CD14-positive monocyte (primary cell): ENCODE measurements at regions not wholly inside any gene's neighbourhood (a gene's known extent, or its start where the extent isn't known, plus 50 kb on each side); places are given as distances from the start of the nearest gene placed in this dataset.

Source experiments
- DNase-seq, 3 donors: peaks; one replicate each; pipeline ENCODE4 v3.0.0-alpha.2; 2011 to 2022
- H2AFZ ChIP-seq: 2 replicates; pipeline ENCODE4 v1.6.0; 2012; ENCODE audit warnings: mild to moderate bottlenecking, low read depth, low read length, inconsistent platforms; ENCODE audit not compliant: insufficient read depth, poor library complexity, severe bottlenecking
- H3K27ac ChIP-seq, 2 donors: 1 replicate in 1 of 2; 2 replicates in 1 of 2; pipeline ENCODE4 v1.5.1; 2012 to 2013; ENCODE audit warnings: low read length in 2 of 2, control low read depth in 1 of 2, inconsistent platforms in 1 of 2, low read depth in 1 of 2, mild to moderate bottlenecking in 1 of 2
- H3K27me3 ChIP-seq, 2 donors: one replicate each; pipeline versions ENCODE4 v1.6.0 to v1.6.1; 2011 to 2013; ENCODE audit warnings: low read length in 2 of 2; ENCODE audit not compliant: control insufficient read depth in 2 of 2, insufficient read depth in 2 of 2
- H3K36me3 ChIP-seq, 2 donors: replicated peaks in 1 of 2; 1 replicate in 1 of 2; 2 replicates in 1 of 2; pipeline versions ENCODE4 v1.5.1 to v1.6.1; 2012 to 2013; ENCODE audit warnings: low read length in 2 of 2, control low read depth in 1 of 2, inconsistent platforms in 1 of 2, mild to moderate bottlenecking in 1 of 2; ENCODE audit not compliant: insufficient read depth in 2 of 2, control insufficient read depth in 1 of 2
- H3K4me1 ChIP-seq, 2 donors: 1 replicate in 1 of 2; 2 replicates in 1 of 2; pipeline versions ENCODE4 v1.5.1 to v1.6.1; 2012 to 2013; ENCODE audit warnings: low read length in 2 of 2, control low read depth in 1 of 2, inconsistent platforms in 1 of 2, mild to moderate bottlenecking in 1 of 2, moderate library complexity in 1 of 2; ENCODE audit not compliant: insufficient read depth in 2 of 2, control insufficient read depth in 1 of 2
- H3K4me2 ChIP-seq: replicated peaks from 2 replicates; pipeline ENCODE3; 2012; ENCODE audit warnings: low read length, moderate library complexity, mild to moderate bottlenecking; ENCODE audit not compliant: poor library complexity, severe bottlenecking; ENCODE audit errors: extremely low read depth
- H3K4me3 ChIP-seq, 3 experiments: fragments of 200-600 bp in 1 of 3; sonication (generic) in 1 of 3; replicated peaks in 1 of 3; 1 replicate in 2 of 3; 2 replicates in 1 of 3; pipeline ENCODE4 v1.5.1; 2011 to 2013; ENCODE audit warnings: low read length in 3 of 3, mild to moderate bottlenecking in 3 of 3, control low read depth in 2 of 3, low read depth in 2 of 3, inconsistent platforms in 1 of 3, moderate library complexity in 1 of 3
- H3K79me2 ChIP-seq: 2 replicates; pipeline ENCODE4 v1.6.0; 2012; ENCODE audit warnings: mild to moderate bottlenecking, control low read depth, inconsistent platforms, low read length, moderate library complexity; ENCODE audit not compliant: insufficient read depth
- H3K9ac ChIP-seq: 2 replicates; pipeline ENCODE4 v1.6.0; 2017; ENCODE audit warnings: low read length, mild to moderate bottlenecking; ENCODE audit not compliant: insufficient read depth, poor library complexity, severe bottlenecking
- H3K9me3 ChIP-seq, 2 donors: replicated peaks in 1 of 2; 1 replicate in 1 of 2; 2 replicates in 1 of 2; pipeline versions ENCODE4 v1.5.1 to v1.6.1; 2012 to 2013; ENCODE audit warnings: low read length in 2 of 2, control low read depth in 1 of 2; ENCODE audit not compliant: control insufficient read depth in 1 of 2, insufficient read depth in 1 of 2
- H4K20me1 ChIP-seq: 2 replicates; pipeline ENCODE4 v1.6.0; 2012; ENCODE audit warnings: mild to moderate bottlenecking, low read length, control low read depth, moderate library complexity; ENCODE audit not compliant: insufficient read depth
- H3K27ac Mint-ChIP-seq, 7 donors: one replicate each; pipeline ENCODE4 v1.8.0; 2020; ENCODE audit warnings: mild to moderate bottlenecking in 7 of 7, mixed read lengths in 7 of 7, moderate library complexity in 6 of 7, inconsistent platforms in 2 of 7
- H3K27me3 Mint-ChIP-seq, 3 donors: one replicate each; pipeline ENCODE4 v1.8.0; 2021 to 2022; ENCODE audit warnings: low read depth in 3 of 3, mild to moderate bottlenecking in 3 of 3, mixed read lengths in 3 of 3, moderate library complexity in 3 of 3, inconsistent platforms in 1 of 3
- H3K36me3 Mint-ChIP-seq, 2 donors: one replicate each; pipeline ENCODE4 v1.8.0; 2020; ENCODE audit warnings: mixed read lengths in 2 of 2, inconsistent platforms in 1 of 2, mild to moderate bottlenecking in 1 of 2
- H3K4me1 Mint-ChIP-seq: one replicate; pipeline ENCODE4 v1.8.0; 2020; ENCODE audit warnings: mild to moderate bottlenecking, mixed read lengths
- H3K4me3 Mint-ChIP-seq, 2 donors: one replicate each; pipeline ENCODE4 v1.8.0; 2020; ENCODE audit warnings: mild to moderate bottlenecking in 2 of 2, mixed read lengths in 2 of 2, moderate library complexity in 1 of 2
- H3K9me3 Mint-ChIP-seq, 7 donors: one replicate each; pipeline ENCODE4 v1.8.0; 2020 to 2022; ENCODE audit warnings: mixed read lengths in 7 of 7, mild to moderate bottlenecking in 6 of 7, moderate library complexity in 6 of 7, inconsistent platforms in 2 of 7
- CTCF ChIP-seq: fragments of 200-600 bp; IDR thresholded peaks from one replicate; pipeline ENCODE4 v1.8.0; 2022; ENCODE audit warnings: antibody characterized with exemption, mild to moderate bottlenecking
- WGBS: methylation state at CpG from one replicate; pipeline ENCODE4 v1.1.5; 2013; ENCODE audit warnings: missing lambda C conversion rate; ENCODE audit not compliant: insufficient coverage; 5-methylcytosine and 5-hydroxymethylcytosine counted together
- intact Hi-C, 2 donors: fragments of 100-400 bp; cut with micrococcal nuclease; formaldehyde crosslinking; loops; one replicate each; pipeline versions ENCODE4 v1.15.0 to v1.15.1; 2023

GRCh38 chr6:144912474-144912873, 627.3 kb downstream of the UTRN start:
- Histone ChIP-seq H3K9ac (no peak overlapping the region), H2AFZ (no peak overlapping the region), H4K20me1 (no peaks in the 10 kb centered on the region), H3K36me3 (no peaks in the 10 kb centered on the region), H3K27ac (no peak overlapping the region), H3K9me3 (no peaks in the 10 kb centered on the region), H3K4me3 (no peak overlapping the region), H3K4me2 (no peak overlapping the region), H3K4me1 (no peaks in the 10 kb centered on the region), H3K79me2 (no peaks in the 10 kb centered on the region), H3K27me3 (no peaks in the 10 kb centered on the region)
- H3K27me3 Mint-ChIP-seq: peaks cover 0 to 3% (median 0%) of the 10 kb centered on the region in 3 donors
- no peak overlapping the region for H3K27ac Mint-ChIP-seq
- TF ChIP-seq CTCF: no peak
- WGBS: no CpG with 5 or more reads among the region's 2 CpGs
- DNase-seq: no peak
- H3K4me1 Mint-ChIP-seq: peaks cover 5% of the 10 kb centered on the region
- no peak overlapping the region for H3K4me3 Mint-ChIP-seq
- H3K36me3 Mint-ChIP-seq: no peaks in the 10 kb centered on the region
- intact Hi-C loops: no loop called here
- peaks cover 0 to 5% (median 0%) of the 10 kb centered on the region in 7 donors for H3K9me3 Mint-ChIP-seq

- intact Hi-C loops: no loop called here
- H3K27me3 Mint-ChIP-seq: peaks cover 0 to 3% (median 0%) of the 10 kb centered on the region in 3 donors
- peaks cover 0 to 1% (median 0%) of the 10 kb centered on the region in 7 donors for H3K9me3 Mint-ChIP-seq
- Histone ChIP-seq H3K27me3 (no peaks in the 10 kb centered on the region), H3K79me2 (no peaks in the 10 kb centered on the region), H3K4me1 (no peaks in the 10 kb centered on the region), H3K4me3 (no peak overlapping the region), H3K9me3 (no peaks in the 10 kb centered on the region), H4K20me1 (no peaks in the 10 kb centered on the region), H3K4me2 (no peak overlapping the region), H3K36me3 (no peaks in the 10 kb centered on the region), H3K27ac (no peak overlapping the region), H3K9ac (no peak overlapping the region), H2AFZ (no peak overlapping the region)
- 100% methylated on average over 2 of the region's 4 CpGs for WGBS
- no peak overlapping the region for H3K27ac Mint-ChIP-seq
- DNase-seq: no peak
- H3K4me3 Mint-ChIP-seq: no peak overlapping the region
- H3K4me1 Mint-ChIP-seq: peaks cover 2% of the 10 kb centered on the region
- no peaks in the 10 kb centered on the region for H3K36me3 Mint-ChIP-seq
- no peak for TF ChIP-seq CTCF
Measured at GRCh38 chr6:144918073-144918472, 632.9 kb downstream of the UTRN start.
